ENCODE measurements at regions not wholly inside any gene's neighbourhood (a gene's known extent, or its start where the extent isn't known, plus 50 kb on each side); places are given as distances from the start of the nearest gene placed in this dataset.
A peak's percentile ranks its signal among the peaks of the same experiment; 100 is the strongest.

GRCh38 chr3:14331251-14331650, 71.2 kb upstream of the SLC6A6 start:
- Histone ChIP-seq H3K27ac (ENCODE audit: low read depth, low read length) (no peak overlapping the region), H2AK5ac (ENCODE audit: low read depth, low read length) (0 out of 2 replicates have a peak overlapping the region, but pooled peaks have one; percentile 10), H2BK12ac (ENCODE audit: low read depth, low read length) (peak overlapping the region; percentile 85; the same call in 1 of the 2 replicates), H3K79me2 (ENCODE audit: control insufficient read depth in 1 of 2, insufficient read depth in 2 of 2, low read length in 2 of 2) (no peaks in the 10 kb centered on the region), H3K9ac (replicated peaks in 1 of 4; ENCODE audit: extremely low read depth in 1 of 4, low read depth in 3 of 4, low read length in 3 of 4) (no peak overlapping the region), H4K8ac (ENCODE audit: extremely low read depth, insufficient read depth, low read length) (no peak overlapping the region), H4K20me1 (replicated peaks in 1 of 2; ENCODE audit: control insufficient read depth in 1 of 2, insufficient read depth in 2 of 2, low read length in 2 of 2) (no peaks in the 10 kb centered on the region), H3K23me2 (ENCODE audit: low read depth, low read length) (no peaks in the 10 kb centered on the region), H2BK15ac (ENCODE audit: low read length) (peak overlapping the region; percentile 96), H3K4me3 (ENCODE audit: extremely low read depth in 1 of 4, insufficient read depth in 2 of 4, low read depth in 3 of 4, low read length in 4 of 4) (no peak overlapping the region), H3K27me3 (replicated peaks in 1 of 4; ENCODE audit: control insufficient read depth in 3 of 4, extremely low read depth in 1 of 4, insufficient read depth in 3 of 4, low read length in 3 of 4) (peaks cover 0 to 4% (median 0%) of the 10 kb centered on the region in 4 experiments; a peak in 1 of 7 replicates), H3K4me2 (ENCODE audit: insufficient read depth in 1 of 2, low read depth in 2 of 2, low read length in 2 of 2) (no peak overlapping the region), H3K14ac (ENCODE audit: insufficient read length) (no peak overlapping the region), H3K4me1 (replicated peaks in 1 of 4; ENCODE audit: control insufficient read depth in 3 of 4, insufficient read depth in 4 of 4, low read length in 3 of 4) (peaks cover 1 to 23% (median 6%) of the 10 kb centered on the region in 4 experiments; a peak in 6 of 7 replicates), H2AFZ (ENCODE audit: low read length) (no peak overlapping the region), H3K23ac (ENCODE audit: insufficient read length) (no peak overlapping the region), H3K18ac (ENCODE audit: extremely low read depth, low read length) (peak overlapping the region; percentile 71), H3K79me1 (ENCODE audit: low read depth, low read length) (no peaks in the 10 kb centered on the region; the same call in 1 of the 2 replicates), H3K4ac (replicated peaks; ENCODE audit: insufficient read length, low read depth, low read length) (no peak overlapping the region), H2BK120ac (replicated peaks; ENCODE audit: low read depth, low read length) (no peak overlapping the region), H4K5ac (ENCODE audit: insufficient read length, low read depth, low read length) (no peak overlapping the region), H3K9me3 (ENCODE audit: insufficient read depth in 2 of 2, low read depth in 1 of 2, low read length in 1 of 2) (no peaks in the 10 kb centered on the region), H4K91ac (replicated peaks; ENCODE audit: insufficient read length, low read length) (peak overlapping the region; percentile 96), H2BK20ac (ENCODE audit: low read length) (peak overlapping the region; percentile 95), H3K56ac (replicated peaks; ENCODE audit: insufficient read length, low read depth, low read length) (no peak overlapping the region), H2BK5ac (ENCODE audit: low read depth, low read length) (peak overlapping the region; percentile 6; the same call in 1 of the 2 replicates), H3K36me3 (ENCODE audit: control insufficient read depth in 2 of 4, insufficient read depth in 4 of 4, low read length in 3 of 4) (no peaks in the 10 kb centered on the region)
- POLR2A ChIA-PET (ENCODE audit: partially characterized antibody): interaction anchor here (0.6 kb wide), 1 partner anchor 223 kb away, joined by 3 read pairs; no protein-coding TSS in a partner anchor
- CTCF ChIA-PET (ENCODE audit: partially characterized antibody): interaction anchor here (0.6 to 1.4 kb wide), 3 partner anchors 8 to 587 kb away, joined by 3 to 5 read pairs (median 4); no protein-coding TSS in a partner anchor
- DNase-seq (ENCODE audit: low read depth in 1 of 2, low spot score in 2 of 2): no peak
- WGBS, 2 experiments (ENCODE audit: extremely low coverage in 1 of 2, insufficient coverage in 1 of 2, insufficient read length in 1 of 2, insufficient replicate concordance in 2 of 2, low coverage in 1 of 2, low lambda C conversion rate in 2 of 2, missing lambda C conversion rate in 1 of 2): 90% methylated on average over 6 of the region's 6 CpGs; no CpG with 5 or more reads in 1 of the 2 experiments
- no peak for FAIRE-seq
- no peak for TF ChIP-seq SAP30 (IDR thresholded peaks at IDR 0.05; ENCODE audit: insufficient read depth, insufficient replicate concordance, low read length)
- TF ChIP-seq EZH2 (IDR thresholded peaks at IDR 0.05; ENCODE audit: low read depth, low read length, severe bottlenecking): no peak
- TF ChIP-seq KDM5A (IDR thresholded peaks at IDR 0.05; ENCODE audit: low read length): no peak
- TF ChIP-seq JUN (IDR thresholded peaks at IDR 0.05; ENCODE audit: low read depth, low read length): no peak
- TF ChIP-seq USF2 (IDR thresholded peaks at IDR 0.05; ENCODE audit: low read length): no peak
- TF ChIP-seq MAX (IDR thresholded peaks at IDR 0.05): no peak
- TF ChIP-seq CBX5 (IDR thresholded peaks at IDR 0.05; ENCODE audit: low read depth, low read length): no peak
- TF ChIP-seq GABPA (IDR thresholded peaks at IDR 0.05; ENCODE audit: borderline replicate concordance, insufficient read depth, low read length): no peak
- TF ChIP-seq TAF7 (optimal IDR thresholded peaks at IDR 0.05; ENCODE audit: borderline replicate concordance, low read depth, low read length): no peak
- no peak for TF ChIP-seq SP2 (IDR thresholded peaks at IDR 0.05; ENCODE audit: low read length)
- no peak for TF ChIP-seq BACH1 (IDR thresholded peaks at IDR 0.05; ENCODE audit: low read length)
- no peak for TF ChIP-seq SUZ12 (IDR thresholded peaks at IDR 0.05; ENCODE audit: low read length)

All from H1 (cell line).